ENCODE measurements at regions not wholly inside any gene's neighbourhood (a gene's known extent, or its start where the extent isn't known, plus 50 kb on each side); places are given as distances from the start of the nearest gene placed in this dataset.

- Histone ChIP-seq H2AFZ (ENCODE audit: low read length) (no peak overlapping the region), H3K79me2 (ENCODE audit: insufficient read depth, low read length) (no peaks in the 10 kb centered on the region), H3K4me2 (ENCODE audit: low read depth, low read length, poor library complexity, severe bottlenecking) (no peak overlapping the region), H3K36me3 (ENCODE audit: insufficient read depth, low read length) (no peaks in the 10 kb centered on the region), H3K27me3 (ENCODE audit: insufficient read depth, low read length, poor library complexity, severe bottlenecking) (no peaks in the 10 kb centered on the region), H4K20me1 (ENCODE audit: insufficient read depth, low read length, poor library complexity, severe bottlenecking) (no peaks in the 10 kb centered on the region), H3F3A (ENCODE audit: low read depth) (no peaks in the 10 kb centered on the region), H3K9ac (ENCODE audit: low read depth, low read length, poor library complexity, severe bottlenecking) (no peak overlapping the region), H3K9me3 (ENCODE audit: insufficient read depth, low read depth, low read length) (no peaks in the 10 kb centered on the region), H3K9me2 (replicated peaks; ENCODE audit: low read depth, low read length) (no peaks in the 10 kb centered on the region), H3K4me3 (ENCODE audit: low read length, poor library complexity, severe bottlenecking) (no peak overlapping the region), H3K4me1 (ENCODE audit: insufficient read depth, low read length, poor library complexity, severe bottlenecking) (no peaks in the 10 kb centered on the region)
- TF ChIP-seq CTCF (conservative IDR thresholded peaks at IDR 0.05; ENCODE audit: low read length) (no peak), EZH2phosphoT487 (IDR thresholded peaks at IDR 0.05; ENCODE audit: borderline replicate concordance) (no peak)
Observed at GRCh38 chr1:227428803-227429202, 110.5 kb upstream of the CDC42BPA start.

GRCh38 chr1:227427411-227427810 is 109.1 kb upstream of the CDC42BPA start:
- Histone ChIP-seq H3F3A (ENCODE audit: low read depth) (no peaks in the 10 kb centered on the region), H3K4me2 (ENCODE audit: low read depth, low read length, poor library complexity, severe bottlenecking) (no peak overlapping the region), H4K20me1 (ENCODE audit: insufficient read depth, low read length, poor library complexity, severe bottlenecking) (no peaks in the 10 kb centered on the region), H3K9ac (ENCODE audit: low read depth, low read length, poor library complexity, severe bottlenecking) (no peak overlapping the region), H3K36me3 (ENCODE audit: insufficient read depth, low read length) (no peaks in the 10 kb centered on the region), H3K27me3 (ENCODE audit: insufficient read depth, low read length, poor library complexity, severe bottlenecking) (no peaks in the 10 kb centered on the region), H3K9me2 (replicated peaks; ENCODE audit: low read depth, low read length) (no peaks in the 10 kb centered on the region), H3K4me1 (ENCODE audit: insufficient read depth, low read length, poor library complexity, severe bottlenecking) (no peaks in the 10 kb centered on the region), H2AFZ (ENCODE audit: low read length) (no peak overlapping the region), H3K79me2 (ENCODE audit: insufficient read depth, low read length) (no peaks in the 10 kb centered on the region), H3K9me3 (ENCODE audit: insufficient read depth, low read depth, low read length) (no peaks in the 10 kb centered on the region), H3K4me3 (ENCODE audit: low read length, poor library complexity, severe bottlenecking) (no peak overlapping the region)
- TF ChIP-seq CTCF (conservative IDR thresholded peaks at IDR 0.05; ENCODE audit: low read length) (no peak), EZH2phosphoT487 (IDR thresholded peaks at IDR 0.05; ENCODE audit: borderline replicate concordance) (no peak)

- TF ChIP-seq CTCF (conservative IDR thresholded peaks at IDR 0.05; ENCODE audit: low read length) (no peak), EZH2phosphoT487 (IDR thresholded peaks at IDR 0.05; ENCODE audit: borderline replicate concordance) (no peak)
- H3K36me3 ChIP-seq (ENCODE audit: insufficient read depth, low read length) = no peaks in the 10 kb centered on the region
- H3F3A ChIP-seq (ENCODE audit: low read depth) = no peaks in the 10 kb centered on the region
- H3K9me2 ChIP-seq (replicated peaks; ENCODE audit: low read depth, low read length) = no peaks in the 10 kb centered on the region
- no peak overlapping the region for H2AFZ ChIP-seq (ENCODE audit: low read length)
- no peaks in the 10 kb centered on the region for H3K79me2 ChIP-seq (ENCODE audit: insufficient read depth, low read length)
- H4K20me1 ChIP-seq (ENCODE audit: insufficient read depth, low read length, poor library complexity, severe bottlenecking) = no peaks in the 10 kb centered on the region
- no peak overlapping the region for H3K4me3 ChIP-seq (ENCODE audit: low read length, poor library complexity, severe bottlenecking)
- no peaks in the 10 kb centered on the region for H3K27me3 ChIP-seq (ENCODE audit: insufficient read depth, low read length, poor library complexity, severe bottlenecking)
- H3K4me1 ChIP-seq (ENCODE audit: insufficient read depth, low read length, poor library complexity, severe bottlenecking) = no peaks in the 10 kb centered on the region
- H3K9me3 ChIP-seq (ENCODE audit: insufficient read depth, low read depth, low read length) = no peaks in the 10 kb centered on the region
- no peak overlapping the region for H3K4me2 ChIP-seq (ENCODE audit: low read depth, low read length, poor library complexity, severe bottlenecking)
- no peak overlapping the region for H3K9ac ChIP-seq (ENCODE audit: low read depth, low read length, poor library complexity, severe bottlenecking)
Observed at GRCh38 chr1:227424953-227425352, 106.7 kb upstream of the CDC42BPA start.

All from Loucy (cell line).